Spinal cord (tissue), 9 donors: ENCODE measurements at regions not wholly inside any gene's neighbourhood (a gene's known extent, or its start where the extent isn't known, plus 50 kb on each side); places are given as distances from the start of the nearest gene placed in this dataset.

Experiments
- DNase-seq, 6 donors: peaks; one replicate each; pipeline versions ENCODE4 v3.0.0 to v3.0.0-alpha.2; 2013 to 2015; ENCODE audit warnings: low spot score in 6 of 6, low read depth in 4 of 6
- H3K27ac ChIP-seq: one replicate; pipeline ENCODE4 v1.5.1; 2013; ENCODE audit warnings: low read depth, low read length, control low read depth
- H3K27me3 ChIP-seq: one replicate; pipeline ENCODE4 v1.6.1; 2013; ENCODE audit warnings: low read length; ENCODE audit not compliant: control insufficient read depth, insufficient read depth
- H3K36me3 ChIP-seq: one replicate; pipeline ENCODE4 v1.6.1; 2013; ENCODE audit warnings: low read length; ENCODE audit not compliant: control insufficient read depth, insufficient read depth
- H3K4me1 ChIP-seq: one replicate; pipeline ENCODE4 v1.6.1; 2013; ENCODE audit warnings: low read length; ENCODE audit not compliant: control insufficient read depth, insufficient read depth
- H3K4me3 ChIP-seq: one replicate; pipeline ENCODE4 v1.5.1; 2013; ENCODE audit warnings: low read depth, low read length, control low read depth
- H3K9me3 ChIP-seq: one replicate; pipeline ENCODE4 v1.6.1; 2013; ENCODE audit warnings: low read length; ENCODE audit not compliant: control insufficient read depth, insufficient read depth
- WGBS: methylation state at CpG from one replicate; pipeline ENCODE4 v1.1.5; 2013; ENCODE audit warnings: missing lambda C conversion rate; ENCODE audit not compliant: insufficient coverage; 5-methylcytosine and 5-hydroxymethylcytosine counted together
- donor health status: healthy.

- no peak overlapping the region for H3K27ac ChIP-seq
- peak in 3 of 6 donors; percentile 12 to 63 (median 37) for DNase-seq
- H3K27me3 ChIP-seq = no peaks in the 10 kb centered on the region
- no peak overlapping the region for H3K4me3 ChIP-seq
- H3K9me3 ChIP-seq = no peaks in the 10 kb centered on the region
- no CpG with 5 or more reads among the region's 1 CpG for WGBS
- peaks cover 3% of the 10 kb centered on the region for H3K4me1 ChIP-seq
- H3K36me3 ChIP-seq = no peaks in the 10 kb centered on the region
Measured at GRCh38 chr4:20487852-20488251, 212.4 kb upstream of the PACRGL start.

DNA sequence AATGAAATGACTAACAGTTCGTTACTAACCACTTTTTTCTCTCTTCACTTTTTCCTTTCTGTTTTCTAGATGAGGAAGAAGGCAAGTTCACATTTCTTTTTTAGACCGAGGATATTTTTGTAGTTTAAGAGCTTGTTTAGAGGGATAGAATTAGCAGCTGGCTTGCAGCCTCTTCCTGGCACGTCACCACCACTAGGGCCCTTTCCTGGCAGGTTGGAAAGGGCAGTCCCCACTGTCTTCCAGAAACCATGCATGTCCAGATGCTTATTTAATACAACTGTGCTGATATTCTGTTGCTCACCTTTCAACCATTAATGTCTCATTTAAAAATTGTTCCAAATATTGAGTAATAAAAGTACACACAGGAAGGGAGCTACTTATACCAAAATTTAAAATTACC is 209.5 kb upstream of the PACRGL start:
- peaks cover 3% of the 10 kb centered on the region for H3K4me1 ChIP-seq
- no peaks in the 10 kb centered on the region for H3K27me3 ChIP-seq
- no peak overlapping the region for H3K27ac ChIP-seq
- no CpG with 5 or more reads among the region's 3 CpGs for WGBS
- no peaks in the 10 kb centered on the region for H3K9me3 ChIP-seq
- no peaks in the 10 kb centered on the region for H3K36me3 ChIP-seq
- H3K4me3 ChIP-seq = no peak overlapping the region
- DNase-seq = peak in 1 of 6 donors; percentile 29

GRCh38 chr4:20493761-20494353 is 206.4 kb upstream of the PACRGL start:
- Histone ChIP-seq H3K4me1 (peaks cover under 1% of the 10 kb centered on the region), H3K36me3 (no peaks in the 10 kb centered on the region), H3K4me3 (no peak overlapping the region), H3K9me3 (no peaks in the 10 kb centered on the region), H3K27ac (no peak overlapping the region), H3K27me3 (no peaks in the 10 kb centered on the region)
- 88% methylated on average over 1 of the region's 1 CpG for WGBS
- DNase-seq = no peak

DNA sequence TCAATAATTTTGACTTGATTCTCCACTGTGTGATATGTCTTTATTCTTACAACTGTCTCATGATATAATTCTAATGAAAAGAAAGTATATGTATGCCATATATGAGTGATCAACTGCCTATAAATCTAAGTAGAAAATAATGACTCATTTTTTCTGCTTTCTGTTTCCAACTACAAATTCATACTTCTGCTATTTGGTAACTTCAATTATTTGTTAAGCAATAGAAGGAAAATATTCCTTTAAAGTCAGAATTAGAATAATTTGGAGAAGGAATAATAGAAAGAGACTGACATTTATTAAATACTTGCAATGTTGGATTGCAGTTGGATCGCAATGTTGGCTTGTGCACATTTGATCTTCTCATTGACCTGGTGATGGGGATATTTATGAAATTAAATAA is 204.2 kb upstream of the PACRGL start:
- no peaks in the 10 kb centered on the region for H3K9me3 ChIP-seq
- H3K27ac ChIP-seq = no peak overlapping the region
- DNase-seq = no peak
- WGBS = no CpG with 5 or more reads among the region's 1 CpG
- no peaks in the 10 kb centered on the region for H3K27me3 ChIP-seq
- H3K4me1 ChIP-seq = no peaks in the 10 kb centered on the region
- no peak overlapping the region for H3K4me3 ChIP-seq
- H3K36me3 ChIP-seq = no peaks in the 10 kb centered on the region

DNA sequence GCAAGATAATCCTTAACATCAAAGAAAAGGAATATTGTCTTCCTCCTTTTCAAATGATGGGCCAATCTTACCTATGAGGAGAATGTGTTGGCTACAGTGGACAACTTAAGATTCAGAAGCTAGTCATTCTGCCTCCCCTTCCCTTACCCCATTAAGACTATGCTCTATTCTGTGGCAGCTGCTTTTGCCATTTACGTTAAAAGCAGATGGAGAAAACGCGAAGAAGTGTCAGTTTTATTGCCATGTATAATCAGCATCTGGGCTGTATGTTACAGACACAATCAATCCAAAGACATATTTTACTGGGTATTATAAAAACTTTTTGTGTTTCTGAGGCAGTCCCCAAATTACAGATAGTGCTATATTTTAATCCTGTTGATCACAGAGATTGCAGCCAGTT is 196.1 kb upstream of the PACRGL start:
- DNase-seq = peak in 2 of 6 donors; percentile 25 to 64
- H3K9me3 ChIP-seq = no peaks in the 10 kb centered on the region
- no peaks in the 10 kb centered on the region for H3K27me3 ChIP-seq
- WGBS = no CpG with 5 or more reads among the region's 3 CpGs
- no peaks in the 10 kb centered on the region for H3K36me3 ChIP-seq
- H3K27ac ChIP-seq = no peak overlapping the region
- H3K4me1 ChIP-seq = no peaks in the 10 kb centered on the region
- no peak overlapping the region for H3K4me3 ChIP-seq

GRCh38 chr4:20505927-20506326 is 194.3 kb upstream of the PACRGL start:
- Histone ChIP-seq H3K9me3 (no peaks in the 10 kb centered on the region), H3K36me3 (no peaks in the 10 kb centered on the region), H3K27ac (no peak overlapping the region), H3K27me3 (no peaks in the 10 kb centered on the region), H3K4me1 (no peaks in the 10 kb centered on the region), H3K4me3 (no peak overlapping the region)
- no CpG with 5 or more reads among the region's 1 CpG for WGBS
- no peak for DNase-seq

GRCh38 chr4:20506827-20507226 is 193.4 kb upstream of the PACRGL start:
- WGBS = no CpG with 5 or more reads among the region's 2 CpGs
- DNase-seq = no peak
- Histone ChIP-seq H3K4me1 (no peaks in the 10 kb centered on the region), H3K4me3 (no peak overlapping the region), H3K27ac (no peak overlapping the region), H3K9me3 (no peaks in the 10 kb centered on the region), H3K27me3 (no peaks in the 10 kb centered on the region), H3K36me3 (no peaks in the 10 kb centered on the region)

DNA sequence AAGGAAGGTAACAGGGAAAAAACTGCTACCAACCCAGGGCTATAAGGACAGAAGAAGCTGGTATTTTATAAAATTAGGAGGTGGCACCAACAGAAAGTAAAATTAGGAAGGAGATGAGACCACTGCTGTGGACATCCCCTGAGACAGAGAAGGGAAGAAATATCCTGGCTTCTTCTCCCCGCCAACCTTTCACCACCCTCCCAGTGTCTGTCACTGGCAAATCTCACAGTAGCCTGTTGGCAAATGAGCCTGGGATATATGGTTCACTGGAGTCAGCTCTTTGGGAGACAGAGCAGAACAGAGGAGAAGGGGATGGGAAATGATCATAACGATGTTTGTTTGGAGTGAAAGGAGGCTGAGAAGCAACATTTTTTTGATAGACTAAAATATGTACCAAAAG is 190.9 kb upstream of the PACRGL start:
- no peak for DNase-seq
- no peaks in the 10 kb centered on the region for H3K27me3 ChIP-seq
- WGBS = no CpG with 5 or more reads among the region's 2 CpGs

GRCh38 chr4:20512033-20512792 is 188.0 kb upstream of the PACRGL start:
- no peaks in the 10 kb centered on the region for H3K4me1 ChIP-seq
- H3K27me3 ChIP-seq = no peaks in the 10 kb centered on the region
- no peak overlapping the region for H3K27ac ChIP-seq
- DNase-seq = no peak
- no peaks in the 10 kb centered on the region for H3K9me3 ChIP-seq
- H3K4me3 ChIP-seq = no peak overlapping the region
- peaks cover 3% of the 10 kb centered on the region for H3K36me3 ChIP-seq
- WGBS = 88% methylated on average over 3 of the region's 7 CpGs

More for the DNA sequence above, 190.9 kb upstream of the PACRGL start:
- Histone ChIP-seq H3K4me1 (no peaks in the 10 kb centered on the region), H3K27ac (no peak overlapping the region), H3K9me3 (no peaks in the 10 kb centered on the region), H3K36me3 (no peaks in the 10 kb centered on the region), H3K4me3 (no peak overlapping the region)

DNA sequence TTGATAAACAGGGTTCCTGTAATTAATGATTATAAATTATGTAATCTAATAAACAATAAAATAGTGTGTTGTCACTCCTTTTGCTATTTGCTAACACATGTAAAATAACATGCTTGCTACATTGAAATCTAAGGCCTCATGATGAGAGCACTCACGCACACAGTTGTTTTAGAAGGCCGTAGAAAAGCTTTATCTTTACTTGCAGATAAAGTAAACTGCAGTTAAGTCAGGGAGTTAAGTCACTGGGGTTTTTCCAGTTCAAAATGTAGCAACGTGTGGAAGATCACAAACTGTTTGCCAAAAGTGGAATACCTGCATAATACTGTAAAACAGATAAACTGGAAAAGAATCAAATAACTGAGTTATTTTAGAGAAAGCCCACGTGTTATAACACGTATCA is 187.3 kb upstream of the PACRGL start:
- no peak for DNase-seq
- H3K4me1 ChIP-seq = no peaks in the 10 kb centered on the region
- WGBS = 80% methylated on average over 1 of the region's 5 CpGs
- H3K4me3 ChIP-seq = no peak overlapping the region
- no peak overlapping the region for H3K27ac ChIP-seq
- H3K9me3 ChIP-seq = no peaks in the 10 kb centered on the region
- peaks cover 3% of the 10 kb centered on the region for H3K36me3 ChIP-seq
- no peaks in the 10 kb centered on the region for H3K27me3 ChIP-seq
